IPS-20b (cell line): ENCODE measurements at regions not wholly inside any gene's neighbourhood (a gene's known extent, or its start where the extent isn't known, plus 50 kb on each side); places are given as distances from the start of the nearest gene placed in this dataset.

ENCODE experiments used
- H3K27ac ChIP-seq: one replicate; pipeline ENCODE4 v1.5.1; 2013; ENCODE audit warnings: low read length
- H3K27me3 ChIP-seq: 2 replicates; pipeline ENCODE4 v1.6.1; 2013; ENCODE audit warnings: mild to moderate bottlenecking, low read length, inconsistent platforms; ENCODE audit not compliant: insufficient read depth
- H3K36me3 ChIP-seq: 2 replicates; pipeline ENCODE4 v1.6.1; 2013; ENCODE audit warnings: low read depth, mild to moderate bottlenecking, inconsistent platforms, low read length, moderate library complexity; ENCODE audit not compliant: insufficient read depth
- H3K4me1 ChIP-seq: 2 replicates; pipeline ENCODE4 v1.6.1; 2013; ENCODE audit warnings: mild to moderate bottlenecking, control low read depth, inconsistent platforms, low read length, moderate library complexity; ENCODE audit not compliant: insufficient read depth
- H3K4me3 ChIP-seq: 2 replicates; pipeline ENCODE4 v1.5.1; 2013; ENCODE audit warnings: mild to moderate bottlenecking, low read length, inconsistent platforms
- H3K9ac ChIP-seq: 2 replicates; pipeline ENCODE4 v1.6.1; 2013; ENCODE audit warnings: low read depth, mild to moderate bottlenecking, inconsistent platforms, low read length, moderate library complexity
- H3K9me3 ChIP-seq: 2 replicates; pipeline ENCODE4 v1.6.1; 2013; ENCODE audit warnings: mild to moderate bottlenecking, low read depth, low read length, inconsistent platforms; ENCODE audit not compliant: insufficient read depth

DNA sequence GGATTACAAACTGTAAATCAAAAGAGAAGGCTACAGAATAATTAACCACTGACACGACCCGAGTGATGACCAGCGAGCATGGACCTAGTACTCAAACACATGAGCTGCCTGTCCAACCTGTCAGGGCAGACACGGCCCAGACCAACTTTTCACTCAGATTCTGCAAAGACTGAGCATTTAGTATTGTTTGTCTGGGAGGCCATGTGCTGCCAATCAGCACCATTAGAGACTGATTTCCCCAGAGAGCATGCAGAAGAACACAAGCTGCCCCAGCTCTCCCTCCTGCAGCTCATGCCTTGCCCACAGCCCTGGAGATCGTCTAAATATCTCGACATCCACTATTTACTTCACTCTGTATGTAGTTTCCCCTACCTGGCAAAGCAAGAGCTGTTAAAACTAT lies 172.6 kb upstream of the INHBA start:
- no peaks in the 10 kb centered on the region for H3K4me1 ChIP-seq
- H3K9me3 ChIP-seq = no peaks in the 10 kb centered on the region

DNA sequence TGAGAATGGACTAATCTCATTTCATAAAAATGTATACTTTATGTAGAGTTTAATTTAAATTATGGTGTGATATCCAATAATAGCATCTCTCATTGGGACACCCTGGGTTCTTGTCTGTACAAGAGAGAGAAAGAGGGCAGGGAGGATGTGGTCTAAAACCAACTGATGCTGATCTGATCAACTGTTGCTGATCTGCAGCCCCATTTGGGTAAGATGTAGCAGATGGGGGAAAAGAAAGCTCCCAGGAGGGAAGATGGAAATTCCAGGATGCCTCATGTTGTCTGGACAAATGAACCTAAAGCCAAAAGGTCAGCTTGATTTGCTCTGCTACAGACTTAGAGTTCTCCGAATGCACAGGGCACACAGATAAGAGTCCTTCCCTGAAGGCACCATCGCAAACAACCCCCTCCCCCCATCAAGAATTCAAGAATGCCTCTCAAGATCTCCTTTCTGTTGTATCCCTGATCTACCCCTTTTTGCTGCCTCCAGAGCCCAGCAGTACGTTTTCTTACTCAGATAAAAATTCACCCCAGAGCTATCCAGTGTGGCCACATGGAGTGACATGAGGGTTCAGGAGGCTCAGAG lies 171.4 kb upstream of the INHBA start:
- Histone ChIP-seq H3K27me3 (no peaks in the 10 kb centered on the region), H3K9ac (no peak overlapping the region)

More for the DNA sequence above, 172.6 kb upstream of the INHBA start:
- H3K27me3 ChIP-seq = no peaks in the 10 kb centered on the region
- no peaks in the 10 kb centered on the region for H3K36me3 ChIP-seq
- H3K27ac ChIP-seq = no peak overlapping the region
- no peak overlapping the region for H3K9ac ChIP-seq
- no peak overlapping the region for H3K4me3 ChIP-seq

DNA sequence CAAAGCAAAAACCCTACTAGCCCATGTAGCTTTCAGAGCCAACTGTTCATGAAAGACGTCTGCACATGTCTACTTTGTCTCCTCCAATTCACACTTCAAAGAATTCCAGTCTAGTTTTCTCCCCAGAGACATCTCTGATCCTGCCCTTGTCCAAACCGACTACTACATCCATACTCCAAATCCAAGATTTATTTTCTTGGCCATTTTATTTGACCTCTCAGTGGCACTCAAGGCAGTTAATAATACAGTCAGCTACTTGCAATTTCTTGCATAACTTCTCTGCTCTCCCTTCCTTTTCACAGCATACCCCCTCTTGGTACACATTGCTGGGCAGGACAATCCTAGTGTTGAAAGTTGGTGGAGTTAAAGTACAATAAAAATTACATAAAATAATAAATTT lies 170.9 kb upstream of the INHBA start:
- no peaks in the 10 kb centered on the region for H3K27me3 ChIP-seq
- H3K4me3 ChIP-seq = no peak overlapping the region
- no peaks in the 10 kb centered on the region for H3K9me3 ChIP-seq
- no peaks in the 10 kb centered on the region for H3K36me3 ChIP-seq
- H3K4me1 ChIP-seq = no peaks in the 10 kb centered on the region
- H3K9ac ChIP-seq = no peak overlapping the region
- H3K27ac ChIP-seq = no peak overlapping the region

More for the DNA sequence above, 171.4 kb upstream of the INHBA start:
- Histone ChIP-seq H3K4me1 (no peaks in the 10 kb centered on the region), H3K36me3 (no peaks in the 10 kb centered on the region), H3K27ac (no peak overlapping the region), H3K9me3 (no peaks in the 10 kb centered on the region), H3K4me3 (no peak overlapping the region)

DNA sequence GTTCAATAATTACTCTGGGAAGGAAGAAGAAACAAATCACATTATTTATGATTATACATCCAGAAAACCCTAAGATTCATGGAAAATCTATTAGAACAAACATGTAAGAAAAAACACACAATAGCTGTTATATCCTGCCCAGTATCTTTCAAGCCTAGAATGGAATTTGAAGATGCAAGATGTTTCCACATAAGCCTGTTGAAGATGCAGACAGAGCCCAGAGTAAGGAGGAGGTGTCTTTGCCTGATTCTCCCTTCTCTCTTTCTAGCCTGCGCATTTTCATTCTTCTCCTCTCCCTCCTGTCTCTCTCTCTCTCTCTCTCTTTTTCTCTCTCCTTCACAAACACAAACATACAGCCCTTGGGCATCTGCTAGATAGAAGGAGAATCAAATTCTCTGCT lies 170.1 kb upstream of the INHBA start:
- Histone ChIP-seq H3K9ac (no peak overlapping the region), H3K9me3 (no peaks in the 10 kb centered on the region), H3K36me3 (no peaks in the 10 kb centered on the region), H3K27ac (no peak overlapping the region), H3K4me1 (no peaks in the 10 kb centered on the region), H3K4me3 (no peak overlapping the region), H3K27me3 (no peaks in the 10 kb centered on the region)

DNA sequence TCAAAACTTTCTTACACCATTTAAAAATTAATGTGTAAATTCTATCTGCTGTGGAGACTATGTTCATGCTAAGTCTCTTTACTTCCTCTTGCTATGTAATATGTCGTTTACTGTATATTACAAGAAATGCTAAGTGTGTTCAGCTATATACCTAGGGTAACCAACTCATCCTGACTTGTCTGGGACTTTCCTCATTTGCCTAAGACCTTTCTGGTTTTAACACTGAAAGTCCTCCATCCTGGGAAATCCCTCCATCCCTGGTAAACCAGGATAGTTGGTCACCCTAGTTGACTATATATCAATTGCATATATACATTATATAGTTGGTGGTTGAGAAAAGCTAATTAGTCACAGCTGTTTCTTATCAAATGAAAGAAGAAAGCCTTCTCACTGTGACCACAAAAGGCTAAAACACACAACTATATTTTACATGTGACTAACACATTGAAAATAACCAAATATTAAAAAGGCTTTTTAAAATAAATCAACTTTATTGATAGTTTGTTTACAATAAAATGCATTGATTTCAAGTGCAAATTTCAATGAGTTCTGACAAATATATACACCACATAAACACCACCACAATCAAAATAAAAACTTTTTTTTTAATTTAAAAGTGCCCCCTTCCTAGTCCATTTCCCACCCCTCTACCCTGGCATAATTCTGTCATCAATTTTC lies 167.7 kb upstream of the INHBA start:
- Histone ChIP-seq H3K27ac (no peak overlapping the region), H3K9me3 (peaks cover 5% of the 10 kb centered on the region; the same call in 1 of the 2 replicates), H3K36me3 (no peaks in the 10 kb centered on the region), H3K9ac (no peak overlapping the region), H3K4me1 (no peaks in the 10 kb centered on the region), H3K4me3 (no peak overlapping the region), H3K27me3 (no peaks in the 10 kb centered on the region)

DNA sequence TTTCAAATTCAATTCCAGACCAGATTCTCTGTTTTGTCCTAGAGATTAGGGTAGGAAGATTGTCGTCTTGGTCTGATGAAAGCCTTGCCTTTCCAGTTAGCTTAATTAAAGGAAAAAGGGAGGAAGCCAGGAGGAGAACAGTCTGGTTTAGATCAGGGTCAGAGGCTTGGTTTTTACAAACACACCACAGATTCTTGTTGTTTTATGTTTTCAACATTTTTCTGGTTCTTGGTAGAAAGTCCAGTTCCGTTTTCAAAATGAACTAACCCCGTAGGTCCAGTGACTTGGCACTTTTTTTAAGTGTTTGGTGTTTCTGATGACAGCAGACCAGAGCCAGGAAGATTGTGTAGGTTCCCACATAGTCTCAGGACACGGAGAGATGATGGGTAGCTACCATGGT lies 167.1 kb upstream of the INHBA start:
- H3K9me3 ChIP-seq = peaks cover 11% of the 10 kb centered on the region
- no peak overlapping the region for H3K27ac ChIP-seq
- no peak overlapping the region for H3K4me3 ChIP-seq
- no peaks in the 10 kb centered on the region for H3K4me1 ChIP-seq
- no peaks in the 10 kb centered on the region for H3K36me3 ChIP-seq
- H3K9ac ChIP-seq = no peak overlapping the region
- H3K27me3 ChIP-seq = no peaks in the 10 kb centered on the region

DNA sequence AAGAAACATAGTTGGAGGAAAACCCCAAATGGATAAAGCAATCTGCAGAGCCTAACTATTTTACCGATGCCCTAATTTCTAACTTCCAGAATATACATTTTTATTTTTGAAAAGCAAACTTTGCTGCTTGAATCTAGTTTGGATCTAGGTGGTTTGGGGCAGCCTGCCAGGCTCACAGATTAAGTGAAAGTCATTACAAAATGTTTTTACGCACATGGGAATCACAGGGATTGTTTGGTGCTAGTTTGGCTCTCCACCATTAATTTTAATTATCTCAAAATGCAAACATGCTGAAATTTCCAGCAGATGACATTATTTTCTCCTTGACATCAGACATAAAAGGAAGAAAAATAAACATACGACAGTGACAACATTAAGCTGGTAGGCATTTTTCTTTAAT lies 166.7 kb upstream of the INHBA start:
- H3K27me3 ChIP-seq = no peaks in the 10 kb centered on the region
- no peak overlapping the region for H3K4me3 ChIP-seq
- no peak overlapping the region for H3K27ac ChIP-seq
- H3K4me1 ChIP-seq = no peaks in the 10 kb centered on the region
- no peaks in the 10 kb centered on the region for H3K36me3 ChIP-seq
- peaks cover 15% of the 10 kb centered on the region for H3K9me3 ChIP-seq
- H3K9ac ChIP-seq = no peak overlapping the region

DNA sequence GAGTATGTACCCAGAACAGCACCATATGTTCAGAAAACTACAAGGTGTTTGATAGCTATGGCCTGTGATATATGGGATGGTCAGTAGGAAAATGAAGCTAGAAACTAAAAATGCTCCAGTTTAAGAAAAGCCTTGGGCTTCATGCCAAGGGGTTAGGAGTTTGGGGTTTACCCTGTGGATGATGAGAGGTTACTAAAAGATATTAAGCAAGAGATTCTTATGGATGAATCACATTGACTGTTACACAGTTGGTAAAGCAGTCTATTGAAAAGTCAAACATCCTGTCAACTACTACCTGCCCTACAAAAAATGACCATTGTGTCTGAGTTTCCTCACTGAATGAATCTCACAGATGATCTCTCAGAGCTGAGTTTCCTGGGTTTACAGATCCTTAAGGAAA lies 166.2 kb upstream of the INHBA start:
- Histone ChIP-seq H3K9me3 (peaks cover 18% of the 10 kb centered on the region), H3K4me1 (no peaks in the 10 kb centered on the region), H3K36me3 (no peaks in the 10 kb centered on the region), H3K27me3 (no peaks in the 10 kb centered on the region), H3K27ac (no peak overlapping the region), H3K9ac (no peak overlapping the region), H3K4me3 (no peak overlapping the region)

DNA sequence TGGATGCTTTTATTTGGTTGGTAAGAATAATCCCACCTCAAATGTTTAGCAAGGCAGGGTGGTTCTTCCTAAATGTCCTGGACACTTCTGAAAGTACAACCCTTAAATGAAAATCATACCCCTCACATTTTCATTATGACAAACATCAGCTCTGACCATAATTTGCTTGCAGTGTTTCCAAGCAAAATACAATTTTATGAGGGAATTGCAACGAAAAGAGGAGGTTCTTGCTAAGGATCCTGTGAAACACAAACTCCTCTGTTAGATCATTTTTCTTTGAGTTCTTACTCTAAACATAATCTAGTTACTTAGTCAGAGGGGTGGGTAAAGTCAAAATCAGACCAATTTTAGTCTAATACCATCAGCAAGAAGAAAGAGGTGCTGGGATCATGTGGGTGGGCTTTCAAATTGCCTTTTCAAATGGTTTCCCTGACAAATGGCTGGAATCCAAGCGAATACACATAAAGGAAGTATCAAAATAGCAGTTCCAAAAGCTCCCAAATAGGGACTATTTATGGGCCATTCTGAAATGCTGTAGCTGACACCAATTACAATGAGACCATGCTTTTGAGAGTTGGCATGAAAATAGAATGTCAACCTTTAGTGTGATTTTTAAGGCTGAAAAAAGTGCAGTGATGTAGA lies 164.9 kb upstream of the INHBA start:
- Histone ChIP-seq H3K4me1 (no peaks in the 10 kb centered on the region), H3K4me3 (no peak overlapping the region), H3K9me3 (peaks cover 18% of the 10 kb centered on the region), H3K36me3 (no peaks in the 10 kb centered on the region), H3K27me3 (no peaks in the 10 kb centered on the region), H3K27ac (no peak overlapping the region), H3K9ac (no peak overlapping the region)

DNA sequence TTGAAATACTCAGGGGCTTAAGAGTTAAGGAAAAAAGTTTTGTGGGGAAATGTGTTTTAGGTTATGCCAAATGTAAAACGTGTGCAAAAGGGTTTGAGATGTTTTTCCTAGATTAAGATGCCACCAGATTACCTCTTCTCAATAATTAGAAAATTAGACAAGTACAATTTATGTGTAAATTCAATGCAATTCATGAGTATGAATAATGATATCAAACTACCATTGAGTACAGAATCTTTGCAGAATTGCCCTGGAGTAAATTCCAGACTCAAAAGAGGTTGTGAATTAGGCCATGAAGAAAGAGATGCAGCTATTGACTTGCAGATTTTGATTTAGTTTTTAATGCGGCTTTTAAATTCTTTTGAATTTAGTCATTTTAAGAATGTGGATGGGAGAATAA lies 159.4 kb upstream of the INHBA start:
- H3K36me3 ChIP-seq = no peaks in the 10 kb centered on the region
- H3K27me3 ChIP-seq = no peaks in the 10 kb centered on the region
- no peak overlapping the region for H3K27ac ChIP-seq
- no peak overlapping the region for H3K9ac ChIP-seq
- peaks cover 18% of the 10 kb centered on the region for H3K9me3 ChIP-seq
- H3K4me1 ChIP-seq = peaks cover 8% of the 10 kb centered on the region
- H3K4me3 ChIP-seq = no peak overlapping the region

DNA sequence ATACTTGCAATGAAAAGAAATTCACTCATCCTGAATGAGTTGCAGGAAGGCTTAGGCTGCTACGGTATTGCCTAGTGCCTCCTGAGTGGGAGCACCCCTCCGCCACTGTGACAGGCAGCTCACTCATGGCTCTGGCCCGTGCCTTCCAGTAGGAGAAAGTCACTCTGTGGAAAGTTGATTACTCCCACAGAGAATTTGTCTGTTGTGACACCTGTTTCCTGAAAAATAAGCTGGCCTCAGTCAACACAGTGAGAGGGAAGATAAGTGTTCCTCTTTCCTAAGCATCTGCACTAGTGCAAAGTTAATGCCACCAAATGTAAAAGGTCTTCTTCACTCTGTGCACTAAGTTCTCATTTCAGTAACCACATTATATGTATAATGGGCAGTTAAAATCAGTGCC lies 158.8 kb upstream of the INHBA start:
- H3K4me3 ChIP-seq = no peak overlapping the region
- H3K27ac ChIP-seq = no peak overlapping the region
- peaks cover 8% of the 10 kb centered on the region for H3K4me1 ChIP-seq
- H3K36me3 ChIP-seq = no peaks in the 10 kb centered on the region
- no peak overlapping the region for H3K9ac ChIP-seq
- H3K27me3 ChIP-seq = no peaks in the 10 kb centered on the region
- H3K9me3 ChIP-seq = peaks cover 18% of the 10 kb centered on the region

DNA sequence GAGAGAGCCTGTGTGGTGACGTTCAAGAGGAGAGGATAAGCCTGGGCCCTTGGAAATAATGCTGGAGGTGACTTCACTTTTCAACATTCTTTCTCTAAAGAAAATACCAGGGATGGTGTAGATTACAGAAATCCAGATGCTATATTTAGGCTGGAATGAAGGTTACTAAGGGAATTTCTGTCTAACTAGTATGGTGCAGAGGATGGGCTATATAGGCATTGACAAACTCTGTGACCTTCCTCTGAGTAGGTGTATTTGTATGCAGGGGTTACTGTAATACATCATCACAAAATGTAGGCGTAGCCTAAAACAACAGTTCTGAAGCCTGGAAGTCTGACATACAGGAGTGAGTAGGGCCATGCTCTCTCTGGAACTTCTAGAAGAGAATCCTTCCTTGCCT lies 155.3 kb upstream of the INHBA start:
- no peaks in the 10 kb centered on the region for H3K27me3 ChIP-seq
- H3K36me3 ChIP-seq = no peaks in the 10 kb centered on the region
- peaks cover 8% of the 10 kb centered on the region for H3K4me1 ChIP-seq
- no peak overlapping the region for H3K4me3 ChIP-seq
- no peak overlapping the region for H3K27ac ChIP-seq
- no peaks in the 10 kb centered on the region for H3K9me3 ChIP-seq
- no peak overlapping the region for H3K9ac ChIP-seq
